HepG2 (cell line): ENCODE measurements at regions not wholly inside any gene's neighbourhood (a gene's known extent, or its start where the extent isn't known, plus 50 kb on each side); places are given as distances from the start of the nearest gene placed in this dataset.

Experiments used
- ATAC-seq: fragments of 200-7000 bp; cut with Tn5 transposase; 3 replicates; pipeline ENCODE4 v1.9.1; 2020; ENCODE audit warnings: mild to moderate bottlenecking, moderate library complexity
- BruUV-seq: library from RNA; stranded (reverse); fragments of 400-500 nt; replicated peaks from 2 replicates; lab custom pipeline; 2021; lab: Mats Ljungman, UMichigan
- CTCF ChIA-PET: fragments of 300-600 bp; formaldehyde crosslinking; extraction: SDS; loops from one replicate; lab custom pipeline; 2021; ENCODE audit warnings: low total read pairs, inconsistent platforms, low intra/inter-chr PET ratio; lab: Yijun Ruan, JAX
- POLR2A ChIA-PET: fragments of 350-600 bp; sonication (Branson Sonifier 250); formaldehyde crosslinking; loops from one replicate; lab custom pipeline; 2020; ENCODE audit warnings: antibody characterized with exemption, inconsistent platforms; lab: Yijun Ruan, JAX
- DNase-seq: peaks from one replicate; pipeline ENCODE4 v3.0.0-alpha.2; 2015; ENCODE audit warnings: low spot score
- FAIRE-seq: peaks from 3 replicates; lab custom pipeline; 2011; peaks lifted over from hg19 to GRCh38; lab: Jason Lieb, UNC
- H2AFZ ChIP-seq: one replicate; pipeline ENCODE4 v1.6.1; 2011; ENCODE audit warnings: low read length, inconsistent platforms
- H3K27ac ChIP-seq: fragments of 300-600 bp; 3 replicates; pipeline ENCODE4 v1.8.0; 2011; ENCODE audit warnings: mixed run types, mild to moderate bottlenecking, mixed read lengths, low read length, inconsistent platforms; ENCODE audit not compliant: insufficient read depth; ENCODE audit errors: extremely low read length
- H3K27me3 ChIP-seq, 2 experiments: fragments of 200-600 bp in 1 of 2; 2 replicates in 1 of 2; 3 replicates in 1 of 2; pipeline versions ENCODE4 v1.6.0 to v1.8.0; 2011; ENCODE audit warnings: low read length in 2 of 2, mild to moderate bottlenecking in 2 of 2, moderate library complexity in 2 of 2, inconsistent platforms in 1 of 2; ENCODE audit not compliant: insufficient read depth in 2 of 2, control insufficient read depth in 1 of 2
- H3K36me3 ChIP-seq, 2 experiments: fragments of 200-600 bp in 1 of 2; replicated peaks in 1 of 2; 2 replicates in 1 of 2; 3 replicates in 1 of 2; pipeline versions ENCODE4 v1.5.1 to v1.8.0; 2011; ENCODE audit warnings: low read length in 2 of 2, inconsistent platforms in 1 of 2; ENCODE audit not compliant: insufficient read depth in 2 of 2, control insufficient read depth in 1 of 2
- H3K4me1 ChIP-seq: 2 replicates; pipeline ENCODE4 v1.5.1; 2012; ENCODE audit warnings: low read length, inconsistent platforms; ENCODE audit not compliant: insufficient read depth
- H3K4me2 ChIP-seq: 2 replicates; pipeline ENCODE4 v1.6.0; 2011; ENCODE audit warnings: low read depth, low read length, inconsistent platforms
- H3K4me3 ChIP-seq, 3 experiments: fragments of 200-600 bp in 1 of 3; sonication (generic), shearing (Covaris generic) in 1 of 3; replicated peaks in 1 of 3; 2 replicates each; pipeline ENCODE4 v1.5.1; 2011 to 2016; ENCODE audit warnings: low read length in 3 of 3, inconsistent platforms in 2 of 3, low read depth in 2 of 3, mild to moderate bottlenecking in 2 of 3, control low read depth in 1 of 3, mixed read lengths in 1 of 3; ENCODE audit not compliant: insufficient read depth in 1 of 3
- H3K79me2 ChIP-seq: one replicate; pipeline ENCODE4 v1.6.1; 2011; ENCODE audit warnings: low read length, inconsistent platforms; ENCODE audit not compliant: insufficient read depth
- H3K9ac ChIP-seq: 2 replicates; pipeline ENCODE4 v1.6.0; 2011; ENCODE audit warnings: mild to moderate bottlenecking, low read depth, low read length, inconsistent platforms; ENCODE audit not compliant: insufficient read depth
- H3K9me3 ChIP-seq: 2 replicates; pipeline ENCODE4 v1.5.1; 2012; ENCODE audit warnings: mild to moderate bottlenecking, low read length
- H4K20me1 ChIP-seq: 2 replicates; pipeline ENCODE4 v1.6.0; 2011; ENCODE audit warnings: inconsistent platforms, mild to moderate bottlenecking, low read length, moderate library complexity; ENCODE audit not compliant: insufficient read depth
- ATF7-NPFF ChIP-seq: sonication (generic); formaldehyde crosslinking; IDR thresholded peaks from 2 replicates; pipeline ENCODE4 v1.8.1; 2023; ENCODE audit warnings: mild to moderate bottlenecking, low read depth, missing genetic modification reagents, moderate library complexity
- FOXC1 ChIP-seq: sonication (generic); formaldehyde crosslinking; IDR thresholded peaks from 2 replicates; pipeline ENCODE4 v1.8.0; 2022; ENCODE audit warnings: mild to moderate bottlenecking, missing genetic modification reagents, borderline replicate concordance
- HIVEP1 ChIP-seq: sonication (generic); formaldehyde crosslinking; IDR thresholded peaks from 2 replicates; pipeline ENCODE4 v1.4.0; 2020; ENCODE audit warnings: mild to moderate bottlenecking, missing genetic modification reagents
- KLF13 ChIP-seq: sonication (generic); formaldehyde crosslinking; IDR thresholded peaks from 2 replicates; pipeline ENCODE4 v1.4.0; 2020; ENCODE audit warnings: mild to moderate bottlenecking, missing genetic modification reagents
- NBN ChIP-seq: fragments of 450-650 bp; conservative IDR thresholded peaks from 2 replicates; pipeline ENCODE4 v1.6.1; 2017
- NFKBIZ ChIP-seq: IDR thresholded peaks from 2 replicates; pipeline ENCODE4 v1.6.1; 2018; ENCODE audit warnings: missing genetic modification reagents, missing compliant biosample characterization
- NR2F1 ChIP-seq, 2 experiments: fragments of 450-650 bp in 1 of 2; formaldehyde crosslinking in 1 of 2; IDR thresholded peaks; 2 replicates each; pipeline versions ENCODE4 v1.5.0 to v1.6.1; 2016 to 2020; ENCODE audit warnings: mild to moderate bottlenecking in 1 of 2, missing compliant biosample characterization in 1 of 2, missing genetic modification reagents in 1 of 2, moderate library complexity in 1 of 2
- PHF20 ChIP-seq: sonication (generic); formaldehyde crosslinking; IDR thresholded peaks from 2 replicates; pipeline ENCODE4 v1.5.0; 2020; ENCODE audit warnings: mild to moderate bottlenecking, missing genetic modification reagents
- TOPORS ChIP-seq: sonication (generic); formaldehyde crosslinking; IDR thresholded peaks from 2 replicates; pipeline ENCODE4 v1.8.0; 2023; ENCODE audit warnings: mild to moderate bottlenecking, missing genetic modification reagents
- ZBTB25 ChIP-seq: IDR thresholded peaks from 2 replicates; pipeline ENCODE4 v1.6.1; 2018; ENCODE audit warnings: missing genetic modification reagents
- ZBTB39 ChIP-seq: sonication (generic); formaldehyde crosslinking; IDR thresholded peaks from 2 replicates; pipeline ENCODE4 v1.5.0; 2020; ENCODE audit warnings: missing genetic modification reagents
- ZFP37 ChIP-seq: sonication (generic); formaldehyde crosslinking; IDR thresholded peaks from 2 replicates; pipeline ENCODE4 v1.4.0; 2020; ENCODE audit warnings: missing genetic modification reagents, borderline replicate concordance
- ZIK1 ChIP-seq: sonication (generic); formaldehyde crosslinking; IDR thresholded peaks from 2 replicates; pipeline ENCODE4 v1.5.0; 2020; ENCODE audit warnings: mild to moderate bottlenecking, low read depth, missing genetic modification reagents, borderline replicate concordance
- ZNF382 ChIP-seq: sonication (generic); formaldehyde crosslinking; IDR thresholded peaks from 2 replicates; pipeline ENCODE4 v1.5.0; 2020; ENCODE audit warnings: missing genetic modification reagents, mild to moderate bottlenecking, borderline replicate concordance
- ZNF749 ChIP-seq: sonication (generic); formaldehyde crosslinking; IDR thresholded peaks from 2 replicates; pipeline ENCODE4 v1.8.0; 2022; ENCODE audit warnings: mild to moderate bottlenecking, missing genetic modification reagents, moderate library complexity, borderline replicate concordance
- WGBS: methylation state at CpG from one replicate; pipeline ENCODE4 v1.1.6; 2017; ENCODE audit warnings: low lambda C conversion rate; 5-methylcytosine and 5-hydroxymethylcytosine counted together
- in situ Hi-C: cut with HindIII; loops from 2 replicates; pipeline ENCODE4 v1.10.0; 2017; ENCODE audit warnings: low pct_unique_long_range_greater_than_20kb; ENCODE audit not compliant: extremely low pct_ligation_motif_present
- intact Hi-C: fragments of 100-400 bp; cut with micrococcal nuclease; formaldehyde crosslinking; loops from one replicate; pipeline ENCODE4 v1.10.0; 2022; ENCODE audit not compliant: unreplicated experiment

GRCh38 chr4:188374871-188375270 lies 235.6 kb downstream of the TRIML1 start:
- CTCF ChIA-PET, result no interaction called here
- Histone ChIP-seq H3K9me3 (peaks cover 10% of the 10 kb centered on the region), H3K4me2 (no peak overlapping the region), H2AFZ (no peak overlapping the region), H4K20me1 (no peaks in the 10 kb centered on the region), H3K27me3 (peaks cover 0 to 3% of the 10 kb centered on the region in 2 experiments; a peak in 1 of 5 replicates), H3K9ac (no peak overlapping the region), H3K79me2 (no peaks in the 10 kb centered on the region), H3K27ac (no peak overlapping the region), H3K36me3 (no peaks in the 10 kb centered on the region), H3K4me1 (no peaks in the 10 kb centered on the region), H3K4me3 (no peak overlapping the region)
- WGBS, result 9% methylated on average over 5 of the region's 5 CpGs
- in situ Hi-C loops, result no loop called here
- intact Hi-C loops, result loop anchor here (5.0 kb wide), 1 partner anchor 768 kb away; no protein-coding TSS in a partner anchor
- no peak for TF ChIP-seq NR2F1 (CRISPR knock-in tag; IDR thresholded peaks at IDR 0.05)
- TF ChIP-seq ZNF382 (CRISPR knock-in tag), result no peak
- TF ChIP-seq NFKBIZ (CRISPR knock-in tag), result no peak
- no peak for TF ChIP-seq ZBTB25
- no peak for TF ChIP-seq HIVEP1 (CRISPR knock-in tag)
- TF ChIP-seq ZFP37 (CRISPR knock-in tag), result no peak
- no peak for TF ChIP-seq ATF7-NPFF (CRISPR knock-in tag)
- TF ChIP-seq FOXC1 (CRISPR knock-in tag), result no peak
- no peak for TF ChIP-seq TOPORS (CRISPR knock-in tag)
- TF ChIP-seq PHF20 (CRISPR knock-in tag), result no peak
- no peak for TF ChIP-seq ZBTB39 (CRISPR knock-in tag)
- TF ChIP-seq ZIK1, result no peak
- no peak for TF ChIP-seq KLF13 (CRISPR knock-in tag)
- TF ChIP-seq NBN, result no peak
- no peak for TF ChIP-seq ZNF749 (CRISPR knock-in tag)
- ATAC-seq (no peak), FAIRE-seq (no peak), DNase-seq (no peak)
- POLR2A ChIA-PET, result no interaction called here
- BruUV-seq, result no TSS peak
